GM18909 (cell line): ENCODE measurements at regions not wholly inside any gene's neighbourhood (a gene's known extent, or its start where the extent isn't known, plus 50 kb on each side); places are given as distances from the start of the nearest gene placed in this dataset.
"Not testable (repeated sequence)": the region's sequence is repeated elsewhere in the genome, so short reads cannot be mapped to it uniquely, and the experiment has no call there.

Experiments used
- ATAC-seq: cut with Tn5 transposase; IDR thresholded peaks from one replicate; pipeline ENCODE4 v1.9.1; 2021; ENCODE audit warnings: mild to moderate bottlenecking; ENCODE audit not compliant: unreplicated experiment, poor library complexity

GRCh38 chr4:146124023-146124680 is 51.4 kb upstream of the LSM6 start:
- ATAC-seq = peak; percentile 92

DNA sequence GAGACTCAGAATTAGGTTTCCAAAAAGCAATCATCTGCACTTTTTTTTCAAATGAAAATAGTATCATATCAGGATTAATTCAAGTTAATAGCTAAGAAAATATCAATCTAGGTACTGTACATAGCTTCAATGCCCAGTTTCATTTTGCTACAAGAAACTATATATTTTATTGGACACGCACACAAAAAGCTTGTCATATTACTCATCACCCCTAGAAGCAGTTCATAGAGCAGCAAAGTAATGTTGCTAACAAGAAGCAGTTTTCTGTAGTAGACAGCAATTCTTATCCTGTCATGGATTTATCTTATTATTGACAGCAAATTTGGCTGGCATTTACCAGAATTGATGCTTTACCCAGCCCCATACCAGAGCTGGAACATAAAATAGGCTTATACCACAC is 52.3 kb upstream of the LSM6 start:
- ATAC-seq = peak; percentile 40

GRCh38 chr4:146122398-146122797 is 53.1 kb upstream of the LSM6 start:
- no peak for ATAC-seq

GRCh38 chr4:146121757-146122156 is 53.8 kb upstream of the LSM6 start:
- no peak for ATAC-seq

GRCh38 chr4:146119845-146120404 is 55.6 kb upstream of the LSM6 start:
- ATAC-seq = no peak

GRCh38 chr4:146114066-146114465 is 61.5 kb upstream of the LSM6 start:
- ATAC-seq = no peak

DNA sequence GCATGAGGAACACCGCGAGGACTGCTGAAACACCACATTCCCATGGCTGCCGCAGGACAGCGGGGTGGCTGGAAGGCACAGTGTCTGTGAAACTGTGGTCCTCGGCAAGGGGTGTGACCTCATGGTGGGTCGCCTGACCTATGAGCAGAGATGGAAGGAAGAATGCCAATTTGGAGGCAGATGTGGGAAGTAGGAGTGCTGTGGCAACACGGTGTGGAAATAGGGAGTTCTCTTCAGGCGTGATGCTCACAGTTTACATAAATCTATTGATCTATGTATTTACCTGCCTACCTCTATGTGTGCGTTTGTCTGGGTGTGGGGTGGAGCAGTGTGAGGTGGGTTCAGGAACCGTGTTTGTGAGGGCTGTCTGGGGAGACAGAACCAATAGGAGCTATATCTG is 62.3 kb upstream of the LSM6 start:
- no peak for ATAC-seq

DNA sequence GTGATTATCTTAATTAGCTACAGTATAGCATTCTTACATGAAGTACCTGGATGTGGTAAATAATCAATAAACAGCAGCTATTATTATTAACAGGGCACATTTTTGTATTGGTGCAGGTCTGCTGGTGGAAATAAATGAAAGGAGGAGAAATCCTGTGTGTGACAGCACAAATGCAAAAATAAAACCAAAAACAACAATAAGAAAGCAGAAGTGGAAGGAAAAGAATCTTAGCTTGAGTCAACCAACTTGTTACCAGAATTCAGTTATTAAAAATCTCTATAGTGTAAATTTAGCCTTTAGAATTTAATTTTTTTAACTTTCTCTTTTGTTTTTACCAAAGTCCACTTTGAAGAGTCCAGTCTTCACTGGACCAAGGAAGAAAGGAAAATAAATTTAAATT is 63.1 kb upstream of the LSM6 start:
- ATAC-seq = peak; percentile 54

- no peak for ATAC-seq
Observed at GRCh38 chr4:146110871-146111485, 64.5 kb upstream of the LSM6 start.

DNA sequence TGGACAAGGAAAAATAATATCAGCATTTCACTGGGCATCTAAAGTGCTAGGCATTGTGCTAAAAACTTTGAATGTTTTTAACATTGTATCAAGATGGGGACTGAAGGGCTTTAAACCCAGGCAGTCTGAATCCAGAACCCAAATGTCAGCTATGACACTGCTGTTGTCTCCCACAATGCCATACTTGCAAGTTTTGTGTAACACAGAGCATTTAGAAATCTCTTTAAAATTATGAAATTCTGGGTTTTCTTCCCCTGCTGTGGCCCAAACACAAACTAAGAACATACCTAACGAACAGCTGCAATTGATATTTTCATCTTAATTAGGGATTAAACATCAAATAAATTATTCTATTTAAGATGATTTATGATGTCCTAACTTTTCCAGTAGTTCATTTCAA is 66.8 kb upstream of the LSM6 start:
- no peak for ATAC-seq

- ATAC-seq = no peak
Observed at GRCh38 chr4:146107587-146108240, 67.8 kb upstream of the LSM6 start.

DNA sequence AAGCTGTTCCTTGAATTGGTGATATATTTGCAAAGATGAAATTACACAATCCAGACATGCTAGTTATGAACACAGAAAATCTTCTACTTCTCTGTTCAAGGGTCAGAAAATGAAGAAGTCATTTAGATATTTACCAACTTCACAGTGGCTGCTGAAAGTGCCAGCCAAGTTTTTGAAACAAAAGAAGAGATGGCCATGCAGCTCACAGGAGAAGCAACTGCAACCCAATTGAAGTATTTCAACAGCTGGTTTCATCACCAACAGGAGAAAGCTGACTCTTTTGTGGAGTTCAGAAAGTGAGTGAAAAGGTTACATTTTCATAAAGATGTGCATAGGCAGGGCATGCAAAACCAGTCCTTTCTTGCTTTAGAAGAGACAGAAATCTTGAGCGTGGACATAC is 70.1 kb upstream of the LSM6 start:
- ATAC-seq = peak; percentile 59

GRCh38 chr4:146104541-146104940 is 71.0 kb upstream of the LSM6 start:
- ATAC-seq = no peak

DNA sequence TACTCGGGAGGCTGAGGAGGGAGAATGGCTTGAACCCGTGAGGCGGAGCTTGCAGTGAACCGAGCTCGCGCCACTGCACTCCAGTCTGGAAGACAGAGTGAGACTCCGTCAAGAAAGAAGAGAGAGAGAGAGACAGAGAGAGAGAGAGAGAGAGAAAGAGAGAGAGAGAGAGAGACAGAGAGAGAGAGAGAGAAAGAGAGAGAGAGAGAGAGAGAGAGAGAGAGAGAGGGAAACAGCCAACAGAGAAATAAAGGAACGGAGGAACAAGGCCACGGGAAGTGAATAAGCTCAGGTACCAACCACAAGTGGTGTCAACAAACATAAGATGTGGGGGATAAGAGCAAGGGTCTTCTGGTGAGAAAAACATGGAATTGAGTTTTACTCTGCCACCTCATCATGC is 71.5 kb upstream of the LSM6 start:
- not testable (repeated sequence) for ATAC-seq

DNA sequence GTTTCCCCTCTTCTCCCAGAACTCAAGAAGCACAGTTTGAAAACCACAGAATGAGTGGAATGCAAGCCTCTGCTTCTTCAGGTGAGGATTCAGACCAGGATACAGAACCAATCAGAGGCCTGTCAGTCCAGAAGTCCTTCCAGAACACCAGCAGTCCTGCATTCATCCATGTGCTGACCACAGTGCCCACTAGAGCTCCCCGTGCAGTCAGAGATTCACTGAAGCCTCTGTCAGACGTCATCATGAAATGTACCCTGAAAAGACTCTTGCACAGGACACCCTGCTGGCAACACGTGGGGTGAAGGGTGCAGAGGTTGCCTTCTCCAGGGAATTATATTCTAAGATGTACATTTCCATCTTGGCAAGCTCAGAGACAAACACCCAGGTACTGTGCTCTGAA is 75.9 kb upstream of the LSM6 start:
- ATAC-seq = peak; percentile 9

DNA sequence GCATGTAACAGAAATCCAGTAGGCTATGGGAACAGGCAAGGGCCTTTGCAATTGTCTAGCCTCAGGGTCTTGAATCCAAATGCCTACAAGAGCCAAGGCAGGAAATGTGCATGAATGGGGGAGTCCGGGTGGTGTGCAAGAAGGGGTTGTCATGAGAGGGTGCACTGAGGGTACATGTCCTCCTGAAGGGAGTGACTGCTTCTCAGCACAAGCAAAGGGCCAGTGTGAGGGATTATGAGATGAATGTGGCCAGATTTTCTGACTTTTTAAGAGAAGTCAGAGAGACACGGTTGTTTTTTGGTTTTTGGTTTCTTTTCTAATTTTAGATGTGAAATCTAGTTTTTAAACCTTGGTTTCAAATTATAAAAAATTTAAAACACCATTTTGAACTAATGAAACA is 76.5 kb upstream of the LSM6 start:
- peak; percentile 69 for ATAC-seq

- peak; percentile 78 for ATAC-seq
Observed at GRCh38 chr4:146098397-146098796, 77.1 kb upstream of the LSM6 start.

GRCh38 chr4:146096371-146096770 is 79.1 kb upstream of the LSM6 start:
- ATAC-seq = no peak

DNA sequence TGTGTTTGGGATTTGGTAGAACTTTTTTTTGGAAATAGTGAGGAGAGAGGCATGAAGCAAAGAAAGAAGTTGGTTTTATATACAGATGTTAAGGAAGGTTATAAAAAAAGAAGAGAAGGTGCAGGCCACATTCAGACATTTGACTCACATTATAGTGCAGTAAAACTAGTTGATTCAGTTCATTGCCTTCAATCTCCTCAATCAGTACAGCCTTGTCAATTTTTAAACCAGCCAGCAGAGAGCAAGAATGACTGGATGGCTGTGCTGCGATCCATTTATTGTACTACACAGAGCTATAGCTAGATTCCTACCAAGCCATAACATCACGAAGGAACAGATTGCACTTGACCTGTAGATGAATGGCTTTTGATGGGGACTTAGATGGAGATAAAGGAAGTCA is 79.7 kb upstream of the LSM6 start:
- ATAC-seq = peak; percentile 45

DNA sequence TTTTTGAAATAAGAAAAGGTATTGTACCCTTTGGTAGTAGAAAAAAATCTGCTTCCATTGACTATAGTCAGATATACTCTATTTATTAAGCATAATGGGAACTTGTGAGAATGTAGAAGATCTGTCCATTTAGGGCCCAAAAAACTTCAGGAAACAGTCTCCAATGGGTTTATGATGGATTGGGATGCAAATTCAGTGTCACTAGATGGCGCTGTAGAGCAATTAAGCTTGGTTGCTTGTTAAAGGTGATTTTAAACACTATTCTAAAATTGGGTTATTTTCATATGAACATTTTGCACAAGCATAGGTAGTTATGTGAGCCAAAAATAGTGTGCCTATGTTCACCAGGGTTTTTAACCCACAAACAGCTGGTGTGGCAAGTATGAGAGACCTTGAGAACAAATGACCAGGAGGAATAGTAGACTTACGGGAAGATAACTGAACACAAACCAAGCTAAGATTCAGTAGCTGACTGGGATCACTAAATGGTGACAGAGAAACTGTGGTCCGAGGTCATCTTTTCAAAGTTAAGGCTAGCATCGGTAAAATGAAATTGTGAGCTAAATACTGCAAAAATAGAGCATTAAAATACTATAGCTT is 80.3 kb upstream of the LSM6 start:
- no peak for ATAC-seq

DNA sequence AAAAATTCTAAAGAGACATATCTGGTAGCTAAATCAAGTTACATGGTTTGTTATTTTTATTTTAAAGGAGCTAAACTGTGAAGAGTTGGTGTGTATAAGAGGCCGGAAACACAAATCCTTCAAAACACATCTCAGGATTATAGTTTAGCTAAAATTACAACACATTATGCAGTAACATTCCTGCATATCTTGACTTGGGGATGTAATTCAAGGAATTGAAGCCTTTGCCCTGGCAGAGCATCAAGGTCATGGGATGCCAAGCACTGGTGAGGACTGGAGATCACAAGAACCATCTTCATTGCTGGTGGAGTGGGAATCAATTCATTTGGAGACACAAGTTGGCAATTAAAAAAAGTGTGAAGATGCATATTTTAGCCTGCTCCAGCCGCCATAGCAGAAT is 86.8 kb upstream of the LSM6 start:
- ATAC-seq = no peak
